ENCODE measurements at regions not wholly inside any gene's neighbourhood (a gene's known extent, or its start where the extent isn't known, plus 50 kb on each side); places are given as distances from the start of the nearest gene placed in this dataset.
"Not testable (repeated sequence)": the region's sequence is repeated elsewhere in the genome, so short reads cannot be mapped to it uniquely, and the experiment has no call there.

GRCh38 chr3:105096071-105096470 lies 270.6 kb upstream of the ALCAM start:
- no peaks in the 10 kb centered on the region for H3K4me1 Mint-ChIP-seq (ENCODE audit: low read depth)
- no peak overlapping the region for H3K27ac Mint-ChIP-seq
- H3K4me3 Mint-ChIP-seq, result no peak overlapping the region
- H3K9me3 Mint-ChIP-seq, result no peaks in the 10 kb centered on the region
- H3K27me3 Mint-ChIP-seq (ENCODE audit: insufficient read depth), result no peaks in the 10 kb centered on the region
- intact Hi-C loops (cut with micrococcal nuclease), result no loop called here
- DNase-seq (ENCODE audit: low spot score), result no peak
- H3K36me3 Mint-ChIP-seq (ENCODE audit: low read depth), result no peaks in the 10 kb centered on the region

GRCh38 chr3:105101603-105102002 lies 265.1 kb upstream of the ALCAM start:
- no peaks in the 10 kb centered on the region for H3K9me3 Mint-ChIP-seq
- intact Hi-C loops (cut with micrococcal nuclease), result no loop called here
- no peaks in the 10 kb centered on the region for H3K27me3 Mint-ChIP-seq (ENCODE audit: insufficient read depth)

GRCh38 chr3:105103139-105103538 lies 263.6 kb upstream of the ALCAM start:
- intact Hi-C loops (cut with micrococcal nuclease), result no loop called here
- Mint-ChIP-seq H3K4me3 (no peak overlapping the region), H3K9me3 (no peaks in the 10 kb centered on the region), H3K36me3 (ENCODE audit: low read depth) (no peaks in the 10 kb centered on the region), H3K27ac (no peak overlapping the region), H3K27me3 (ENCODE audit: insufficient read depth) (no peaks in the 10 kb centered on the region), H3K4me1 (ENCODE audit: low read depth) (no peaks in the 10 kb centered on the region)
- no peak for DNase-seq (ENCODE audit: low spot score)

More at GRCh38 chr3:105101603-105102002, 265.1 kb upstream of the ALCAM start:
- Mint-ChIP-seq H3K4me1 (ENCODE audit: low read depth) (no peaks in the 10 kb centered on the region), H3K36me3 (ENCODE audit: low read depth) (no peaks in the 10 kb centered on the region), H3K27ac (no peak overlapping the region), H3K4me3 (no peak overlapping the region)
- DNase-seq (ENCODE audit: low spot score), result no peak

- intact Hi-C loops (cut with micrococcal nuclease), result no loop called here
- Mint-ChIP-seq H3K27ac (no peak overlapping the region), H3K9me3 (peaks cover 19% of the 10 kb centered on the region), H3K4me1 (ENCODE audit: low read depth) (no peaks in the 10 kb centered on the region), H3K4me3 (no peak overlapping the region), H3K27me3 (ENCODE audit: insufficient read depth) (no peaks in the 10 kb centered on the region), H3K36me3 (ENCODE audit: low read depth) (no peaks in the 10 kb centered on the region)
- DNase-seq (ENCODE audit: low spot score), result no peak
Measured at GRCh38 chr3:105108823-105109222, 257.9 kb upstream of the ALCAM start.

GRCh38 chr3:105118905-105119304 lies 247.8 kb upstream of the ALCAM start:
- DNase-seq (ENCODE audit: low spot score), result no peak
- intact Hi-C loops (cut with micrococcal nuclease), result no loop called here
- H3K4me3 Mint-ChIP-seq, result no peak overlapping the region
- no peaks in the 10 kb centered on the region for H3K9me3 Mint-ChIP-seq
- no peaks in the 10 kb centered on the region for H3K4me1 Mint-ChIP-seq (ENCODE audit: low read depth)
- H3K36me3 Mint-ChIP-seq (ENCODE audit: low read depth), result no peaks in the 10 kb centered on the region
- no peak overlapping the region for H3K27ac Mint-ChIP-seq
- no peaks in the 10 kb centered on the region for H3K27me3 Mint-ChIP-seq (ENCODE audit: insufficient read depth)

GRCh38 chr3:105119801-105120340 lies 246.8 kb upstream of the ALCAM start:
- Mint-ChIP-seq H3K4me1 (ENCODE audit: low read depth) (no peaks in the 10 kb centered on the region), H3K27me3 (ENCODE audit: insufficient read depth) (no peaks in the 10 kb centered on the region), H3K27ac (no peak overlapping the region), H3K9me3 (no peaks in the 10 kb centered on the region), H3K4me3 (no peak overlapping the region), H3K36me3 (ENCODE audit: low read depth) (no peaks in the 10 kb centered on the region)
- DNase-seq (ENCODE audit: low spot score), result no peak
- intact Hi-C loops (cut with micrococcal nuclease), result no loop called here

- intact Hi-C loops (cut with micrococcal nuclease), result no loop called here
- Mint-ChIP-seq H3K27me3 (ENCODE audit: insufficient read depth) (no peaks in the 10 kb centered on the region), H3K4me1 (ENCODE audit: low read depth) (no peaks in the 10 kb centered on the region), H3K27ac (no peak overlapping the region), H3K36me3 (ENCODE audit: low read depth) (no peaks in the 10 kb centered on the region), H3K9me3 (peaks cover 27% of the 10 kb centered on the region), H3K4me3 (no peak overlapping the region)
- DNase-seq (ENCODE audit: low spot score), result no peak
Measured at GRCh38 chr3:105130911-105131310, 235.8 kb upstream of the ALCAM start.

- no peak overlapping the region for H3K27ac Mint-ChIP-seq
- H3K9me3 Mint-ChIP-seq, result no peaks in the 10 kb centered on the region
- DNase-seq (ENCODE audit: low spot score), result no peak
- no peaks in the 10 kb centered on the region for H3K36me3 Mint-ChIP-seq (ENCODE audit: low read depth)
- intact Hi-C loops (cut with micrococcal nuclease), result no loop called here
- H3K27me3 Mint-ChIP-seq (ENCODE audit: insufficient read depth), result no peaks in the 10 kb centered on the region
- no peaks in the 10 kb centered on the region for H3K4me1 Mint-ChIP-seq (ENCODE audit: low read depth)
- H3K4me3 Mint-ChIP-seq, result no peak overlapping the region
Measured at GRCh38 chr3:105137911-105138310, 228.8 kb upstream of the ALCAM start.

GRCh38 chr3:105139881-105140560 lies 226.7 kb upstream of the ALCAM start:
- no peaks in the 10 kb centered on the region for H3K36me3 Mint-ChIP-seq (ENCODE audit: low read depth)
- H3K4me3 Mint-ChIP-seq, result no peak overlapping the region
- H3K4me1 Mint-ChIP-seq (ENCODE audit: low read depth), result no peaks in the 10 kb centered on the region
- intact Hi-C loops (cut with micrococcal nuclease), result no loop called here
- DNase-seq (ENCODE audit: low spot score), result no peak
- no peaks in the 10 kb centered on the region for H3K9me3 Mint-ChIP-seq
- H3K27ac Mint-ChIP-seq, result no peak overlapping the region
- no peaks in the 10 kb centered on the region for H3K27me3 Mint-ChIP-seq (ENCODE audit: insufficient read depth)

GRCh38 chr3:105140899-105141367 lies 225.8 kb upstream of the ALCAM start:
- intact Hi-C loops (cut with micrococcal nuclease), result no loop called here
- Mint-ChIP-seq H3K4me3 (no peak overlapping the region), H3K36me3 (ENCODE audit: low read depth) (no peaks in the 10 kb centered on the region), H3K4me1 (ENCODE audit: low read depth) (no peaks in the 10 kb centered on the region), H3K27ac (no peak overlapping the region), H3K9me3 (no peaks in the 10 kb centered on the region), H3K27me3 (ENCODE audit: insufficient read depth) (no peaks in the 10 kb centered on the region)
- DNase-seq (ENCODE audit: low spot score), result no peak

- Mint-ChIP-seq H3K4me1 (ENCODE audit: low read depth) (no peaks in the 10 kb centered on the region), H3K9me3 (no peaks in the 10 kb centered on the region), H3K4me3 (no peak overlapping the region), H3K27ac (no peak overlapping the region), H3K36me3 (ENCODE audit: low read depth) (no peaks in the 10 kb centered on the region), H3K27me3 (ENCODE audit: insufficient read depth) (no peaks in the 10 kb centered on the region)
- no peak for DNase-seq (ENCODE audit: low spot score)
- intact Hi-C loops (cut with micrococcal nuclease), result no loop called here
Measured at GRCh38 chr3:105144837-105145236, 221.9 kb upstream of the ALCAM start.

GRCh38 chr3:105145511-105145910 lies 221.2 kb upstream of the ALCAM start:
- Mint-ChIP-seq H3K9me3 (no peaks in the 10 kb centered on the region), H3K4me1 (ENCODE audit: low read depth) (no peaks in the 10 kb centered on the region), H3K36me3 (ENCODE audit: low read depth) (no peaks in the 10 kb centered on the region), H3K27ac (no peak overlapping the region), H3K27me3 (ENCODE audit: insufficient read depth) (no peaks in the 10 kb centered on the region), H3K4me3 (no peak overlapping the region)
- intact Hi-C loops (cut with micrococcal nuclease), result no loop called here
- no peak for DNase-seq (ENCODE audit: low spot score)

GRCh38 chr3:105149197-105149596 lies 217.5 kb upstream of the ALCAM start:
- H3K27ac Mint-ChIP-seq; H3K36me3 Mint-ChIP-seq (ENCODE audit: low read depth); H3K27me3 Mint-ChIP-seq (ENCODE audit: insufficient read depth); H3K4me1 Mint-ChIP-seq (ENCODE audit: low read depth); DNase-seq (ENCODE audit: low spot score); H3K9me3 Mint-ChIP-seq; intact Hi-C loops (cut with micrococcal nuclease); H3K4me3 Mint-ChIP-seq: not testable (repeated sequence)

GRCh38 chr3:105152987-105153386 lies 213.7 kb upstream of the ALCAM start:
- Mint-ChIP-seq H3K27me3 (ENCODE audit: insufficient read depth) (no peaks in the 10 kb centered on the region), H3K36me3 (ENCODE audit: low read depth) (no peaks in the 10 kb centered on the region), H3K9me3 (no peaks in the 10 kb centered on the region), H3K4me1 (ENCODE audit: low read depth) (no peaks in the 10 kb centered on the region), H3K27ac (no peak overlapping the region), H3K4me3 (no peak overlapping the region)
- no peak for DNase-seq (ENCODE audit: low spot score)
- intact Hi-C loops (cut with micrococcal nuclease), result no loop called here
